A673 (cell line): ENCODE measurements at regions not wholly inside any gene's neighbourhood (a gene's known extent, or its start where the extent isn't known, plus 50 kb on each side); places are given as distances from the start of the nearest gene placed in this dataset.

Experiments
- EZH2 ChIP-seq: fragments of 200-600 bp; sonication (generic); IDR thresholded peaks from 2 replicates; pipeline ENCODE4 v1.6.1; 2017; ENCODE audit warnings: borderline replicate concordance, low read depth, mild to moderate bottlenecking, mixed read lengths, antibody characterized with exemption, low read length; ENCODE audit not compliant: poor library complexity, severe bottlenecking
- TF ChIP-seq, protein P1 (sequence below): fragments of 300-800, 200-600 bp; sonication (generic); conservative IDR thresholded peaks from 2 replicates; pipeline ENCODE4 v1.5.1; 2017; ENCODE audit warnings: low read depth, mild to moderate bottlenecking, antibody characterized with exemption, low read length, moderate library complexity, mixed read lengths

DNA sequence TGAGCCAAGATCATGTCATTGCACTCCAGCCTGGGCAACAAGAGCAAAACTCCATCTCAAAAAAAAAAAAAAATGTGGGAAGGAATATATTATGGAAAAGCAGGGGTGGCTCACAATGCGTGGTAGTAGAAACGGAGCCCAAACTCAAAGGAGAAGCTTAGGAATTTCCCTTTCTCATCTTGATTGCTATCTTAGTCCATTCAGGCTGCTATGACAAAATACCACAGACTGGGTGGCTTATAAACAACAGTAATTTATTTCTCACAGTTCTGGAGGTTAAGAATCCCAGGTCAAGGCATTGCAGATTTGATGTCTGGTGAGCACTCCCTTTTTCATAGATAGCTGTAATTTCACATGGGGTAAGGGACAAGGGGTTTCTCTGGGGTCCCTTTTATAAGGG, 153.8 kb upstream of the KRR1 start:
- TF ChIP-seq, protein P1, sequence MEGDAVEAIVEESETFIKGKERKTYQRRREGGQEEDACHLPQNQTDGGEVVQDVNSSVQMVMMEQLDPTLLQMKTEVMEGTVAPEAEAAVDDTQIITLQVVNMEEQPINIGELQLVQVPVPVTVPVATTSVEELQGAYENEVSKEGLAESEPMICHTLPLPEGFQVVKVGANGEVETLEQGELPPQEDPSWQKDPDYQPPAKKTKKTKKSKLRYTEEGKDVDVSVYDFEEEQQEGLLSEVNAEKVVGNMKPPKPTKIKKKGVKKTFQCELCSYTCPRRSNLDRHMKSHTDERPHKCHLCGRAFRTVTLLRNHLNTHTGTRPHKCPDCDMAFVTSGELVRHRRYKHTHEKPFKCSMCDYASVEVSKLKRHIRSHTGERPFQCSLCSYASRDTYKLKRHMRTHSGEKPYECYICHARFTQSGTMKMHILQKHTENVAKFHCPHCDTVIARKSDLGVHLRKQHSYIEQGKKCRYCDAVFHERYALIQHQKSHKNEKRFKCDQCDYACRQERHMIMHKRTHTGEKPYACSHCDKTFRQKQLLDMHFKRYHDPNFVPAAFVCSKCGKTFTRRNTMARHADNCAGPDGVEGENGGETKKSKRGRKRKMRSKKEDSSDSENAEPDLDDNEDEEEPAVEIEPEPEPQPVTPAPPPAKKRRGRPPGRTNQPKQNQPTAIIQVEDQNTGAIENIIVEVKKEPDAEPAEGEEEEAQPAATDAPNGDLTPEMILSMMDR, result no peak
- TF ChIP-seq EZH2, result no peak
